ENCODE measurements at regions not wholly inside any gene's neighbourhood (a gene's known extent, or its start where the extent isn't known, plus 50 kb on each side); places are given as distances from the start of the nearest gene placed in this dataset.

GRCh38 chr2:51638811-51639210 is 606.9 kb upstream of the NRXN1 start:
- no peak for TF ChIP-seq POLR2AphosphoS5 (IDR thresholded peaks at IDR 0.05)
- TF ChIP-seq CTCF (IDR thresholded peaks at IDR 0.05): no peak
- no peak for TF ChIP-seq EP300 (IDR thresholded peaks at IDR 0.05)
- TF ChIP-seq POLR2A (IDR thresholded peaks at IDR 0.05): no peak
